Mucosa of rectum (tissue), 2 donors: ENCODE measurements at regions not wholly inside any gene's neighbourhood (a gene's known extent, or its start where the extent isn't known, plus 50 kb on each side); places are given as distances from the start of the nearest gene placed in this dataset.

ENCODE experiments used
- H3K27ac ChIP-seq, 2 donors: one replicate each; pipeline ENCODE4 v1.7.0; 2013; ENCODE audit warnings: inconsistent platforms in 2 of 2, low read depth in 2 of 2, low read length in 2 of 2
- H3K27me3 ChIP-seq, 2 donors: one replicate each; pipeline ENCODE4 v1.7.0; 2013; ENCODE audit warnings: low read length in 2 of 2; ENCODE audit not compliant: control insufficient read depth in 2 of 2, insufficient read depth in 2 of 2
- H3K36me3 ChIP-seq, 2 donors: one replicate each; pipeline ENCODE4 v1.7.0; 2013; ENCODE audit warnings: low read length in 2 of 2; ENCODE audit not compliant: control insufficient read depth in 2 of 2, insufficient read depth in 2 of 2
- H3K4me1 ChIP-seq, 2 donors: one replicate each; pipeline ENCODE4 v1.7.0; 2013; ENCODE audit warnings: low read length in 2 of 2, mild to moderate bottlenecking in 1 of 2; ENCODE audit not compliant: control insufficient read depth in 2 of 2, insufficient read depth in 2 of 2
- H3K4me3 ChIP-seq, 2 donors: one replicate each; pipeline ENCODE4 v1.7.0; 2013; ENCODE audit warnings: low read length in 2 of 2
- H3K9ac ChIP-seq, 2 donors: one replicate each; pipeline ENCODE4 v1.7.0; 2013; ENCODE audit warnings: low read length in 2 of 2, low read depth in 1 of 2, mild to moderate bottlenecking in 1 of 2
- H3K9me3 ChIP-seq, 2 donors: one replicate each; pipeline ENCODE4 v1.7.0; 2013; ENCODE audit warnings: low read length in 2 of 2; ENCODE audit not compliant: control insufficient read depth in 2 of 2
- donor health status: healthy.
- donor health status: Normal muscosa, but diverticular disease.

- H3K9me3 ChIP-seq = no peaks in the 10 kb centered on the region
- no peaks in the 10 kb centered on the region for H3K27me3 ChIP-seq
- H3K36me3 ChIP-seq = no peaks in the 10 kb centered on the region
- H3K4me3 ChIP-seq = no peak overlapping the region
- peaks cover 0 to 2% of the 10 kb centered on the region in 2 donors for H3K4me1 ChIP-seq
- no peak overlapping the region for H3K27ac ChIP-seq
- H3K9ac ChIP-seq = no peak overlapping the region
These were observed 79.8 kb upstream of the CAST start for GRCh38 chr5:96582343-96582742.

- H3K27me3 ChIP-seq = no peaks in the 10 kb centered on the region
These were observed 77.5 kb upstream of the CAST start for GRCh38 chr5:96584712-96585111.

GRCh38 chr5:96588539-96588938 is 73.6 kb upstream of the CAST start:
- Histone ChIP-seq H3K4me3 (no peak overlapping the region), H3K9ac (no peak overlapping the region), H3K27me3 (no peaks in the 10 kb centered on the region)

More at GRCh38 chr5:96584712-96585111, 77.5 kb upstream of the CAST start:
- Histone ChIP-seq H3K4me1 (peaks cover 0 to 2% of the 10 kb centered on the region in 2 donors), H3K36me3 (no peaks in the 10 kb centered on the region), H3K4me3 (no peak overlapping the region), H3K9ac (no peak overlapping the region), H3K9me3 (no peaks in the 10 kb centered on the region), H3K27ac (no peak overlapping the region)

GRCh38 chr5:96590796-96591195 is 71.4 kb upstream of the CAST start:
- Histone ChIP-seq H3K9me3 (no peaks in the 10 kb centered on the region), H3K27ac (no peak overlapping the region), H3K36me3 (no peaks in the 10 kb centered on the region), H3K4me3 (no peak overlapping the region), H3K27me3 (no peaks in the 10 kb centered on the region), H3K9ac (no peak overlapping the region), H3K4me1 (no peaks in the 10 kb centered on the region)

More at GRCh38 chr5:96588539-96588938, 73.6 kb upstream of the CAST start:
- Histone ChIP-seq H3K27ac (no peak overlapping the region), H3K9me3 (no peaks in the 10 kb centered on the region), H3K36me3 (no peaks in the 10 kb centered on the region), H3K4me1 (no peaks in the 10 kb centered on the region)

GRCh38 chr5:96595300-96596090 is 66.7 kb upstream of the CAST start:
- no peaks in the 10 kb centered on the region for H3K9me3 ChIP-seq
- H3K9ac ChIP-seq = no peak overlapping the region
- H3K4me3 ChIP-seq = no peak overlapping the region
- H3K27me3 ChIP-seq = no peaks in the 10 kb centered on the region
- H3K27ac ChIP-seq = no peak overlapping the region
- no peaks in the 10 kb centered on the region for H3K4me1 ChIP-seq
- H3K36me3 ChIP-seq = no peaks in the 10 kb centered on the region

GRCh38 chr5:96597438-96598020 is 64.6 kb upstream of the CAST start:
- no peaks in the 10 kb centered on the region for H3K27me3 ChIP-seq
- H3K4me3 ChIP-seq = no peak overlapping the region
- no peaks in the 10 kb centered on the region for H3K9me3 ChIP-seq
- no peaks in the 10 kb centered on the region for H3K4me1 ChIP-seq
- H3K36me3 ChIP-seq = no peaks in the 10 kb centered on the region
- H3K27ac ChIP-seq = no peak overlapping the region
- H3K9ac ChIP-seq = no peak overlapping the region

GRCh38 chr5:96601200-96601599 is 61.0 kb upstream of the CAST start:
- Histone ChIP-seq H3K4me3 (no peak overlapping the region), H3K27ac (no peak overlapping the region), H3K4me1 (no peaks in the 10 kb centered on the region), H3K9ac (no peak overlapping the region), H3K36me3 (no peaks in the 10 kb centered on the region), H3K27me3 (no peaks in the 10 kb centered on the region), H3K9me3 (no peaks in the 10 kb centered on the region)

- no peak overlapping the region for H3K4me3 ChIP-seq
- H3K27ac ChIP-seq = no peak overlapping the region
- no peaks in the 10 kb centered on the region for H3K36me3 ChIP-seq
- H3K9ac ChIP-seq = no peak overlapping the region
- H3K27me3 ChIP-seq = no peaks in the 10 kb centered on the region
- no peaks in the 10 kb centered on the region for H3K4me1 ChIP-seq
- H3K9me3 ChIP-seq = no peaks in the 10 kb centered on the region
These were observed 60.4 kb upstream of the CAST start for GRCh38 chr5:96601715-96602244.

GRCh38 chr5:96602776-96603175 is 59.4 kb upstream of the CAST start:
- H3K27ac ChIP-seq = no peak overlapping the region
- H3K27me3 ChIP-seq = no peaks in the 10 kb centered on the region
- H3K36me3 ChIP-seq = no peaks in the 10 kb centered on the region
- H3K9ac ChIP-seq = no peak overlapping the region
- no peak overlapping the region for H3K4me3 ChIP-seq
- H3K9me3 ChIP-seq = no peaks in the 10 kb centered on the region
- H3K4me1 ChIP-seq = no peaks in the 10 kb centered on the region

GRCh38 chr5:96605144-96605837 is 56.9 kb upstream of the CAST start:
- Histone ChIP-seq H3K36me3 (no peaks in the 10 kb centered on the region), H3K9me3 (no peaks in the 10 kb centered on the region), H3K27ac (no peak overlapping the region), H3K4me1 (no peaks in the 10 kb centered on the region), H3K4me3 (no peak overlapping the region), H3K9ac (no peak overlapping the region), H3K27me3 (no peaks in the 10 kb centered on the region)
